GM12878 (cell line): ENCODE measurements at regions not wholly inside any gene's neighbourhood (a gene's known extent, or its start where the extent isn't known, plus 50 kb on each side); places are given as distances from the start of the nearest gene placed in this dataset.

Source experiments
- ATAC-seq: fragments of 200-7000 bp; cut with Tn5 transposase; 3 replicates; pipeline ENCODE4 v1.9.1; 2020; ENCODE audit warnings: mild to moderate bottlenecking, moderate library complexity
- BruUV-seq: library from RNA; stranded (reverse); fragments of 400-500 nt; replicated peaks from 2 replicates; lab custom pipeline; 2021; lab: Mats Ljungman, UMichigan
- CTCF ChIA-PET: fragments of 300-600 bp; sonication (Branson Sonifier 250); formaldehyde crosslinking; extraction: SDS; loops from one replicate; lab custom pipeline; 2021; ENCODE audit warnings: inconsistent platforms; lab: Yijun Ruan, JAX
- POLR2A ChIA-PET: fragments of 350-600 bp; formaldehyde crosslinking; extraction: SDS; loops from one replicate; lab custom pipeline; 2021; ENCODE audit warnings: inconsistent platforms; lab: Charles Lee
- RAD21 ChIA-PET: fragments of 300-600 bp; sonication (Branson Sonifier 250); formaldehyde crosslinking; loops from one replicate; lab custom pipeline; 2023; ENCODE audit warnings: antibody characterized with exemption; ENCODE audit not compliant: unreplicated experiment; lab: Charles Lee
- SMC1A ChIA-PET: fragments of 300-600 bp; sonication (Branson Sonifier 250); formaldehyde crosslinking; loops from one replicate; lab custom pipeline; 2023; ENCODE audit not compliant: unreplicated experiment, uncharacterized antibody; lab: Charles Lee
- DNase-seq: peaks from one replicate; pipeline ENCODE4 v3.0.0-alpha.2; 2011; ENCODE audit warnings: low read depth, low spot score
- FAIRE-seq: peaks from 3 replicates; lab custom pipeline; 2011; peaks lifted over from hg19 to GRCh38; lab: Jason Lieb, UNC
- H2AFZ ChIP-seq: 2 replicates; pipeline ENCODE4 v1.6.0; 2011; ENCODE audit warnings: low read depth, low read length, control low read depth; ENCODE audit not compliant: control insufficient read depth
- H3K27ac ChIP-seq: 2 replicates; pipeline ENCODE4 v1.5.1; 2011; ENCODE audit warnings: control low read depth; ENCODE audit not compliant: control insufficient read depth, insufficient read depth
- H3K27me3 ChIP-seq, 2 experiments: replicated peaks in 1 of 2; 2 replicates each; pipeline versions ENCODE4 v1.6.0 to v1.6.1; 2011; ENCODE audit warnings: low read length in 1 of 2; ENCODE audit not compliant: control insufficient read depth in 2 of 2, insufficient read depth in 2 of 2
- H3K36me3 ChIP-seq, 2 experiments: 2 replicates each; pipeline ENCODE4 v1.5.1; 2011; ENCODE audit warnings: low read length in 1 of 2; ENCODE audit not compliant: control insufficient read depth in 2 of 2, insufficient read depth in 2 of 2
- H3K4me1 ChIP-seq: 2 replicates; pipeline ENCODE4 v1.6.1; 2011; ENCODE audit warnings: mild to moderate bottlenecking, low read length, moderate library complexity, mixed read lengths; ENCODE audit not compliant: control insufficient read depth, insufficient read depth
- H3K4me2 ChIP-seq: 2 replicates; pipeline ENCODE4 v1.6.0; 2011; ENCODE audit warnings: control low read depth; ENCODE audit not compliant: control insufficient read depth, insufficient read depth
- H3K4me3 ChIP-seq: fragments of 200-600 bp; sonication (generic); 2 replicates; pipeline ENCODE4 v1.5.1; 2016
- H3K79me2 ChIP-seq: 2 replicates; pipeline ENCODE4 v1.6.0; 2011; ENCODE audit warnings: low read length; ENCODE audit not compliant: control insufficient read depth, insufficient read depth
- H3K9ac ChIP-seq: 2 replicates; pipeline ENCODE4 v1.8.0; 2011; ENCODE audit warnings: low read length, control low read depth, mixed read lengths; ENCODE audit not compliant: control insufficient read depth, insufficient read depth
- H3K9me3 ChIP-seq: replicated peaks from 3 replicates; pipeline ENCODE4 v1.5.1; 2011; ENCODE audit warnings: mild to moderate bottlenecking, low read length; ENCODE audit not compliant: control insufficient read depth, insufficient read depth
- H4K20me1 ChIP-seq: 2 replicates; pipeline ENCODE4 v1.6.0; 2011; ENCODE audit not compliant: control insufficient read depth, insufficient read depth
- RB1 ChIP-seq: fragments of 450-650 bp; formaldehyde crosslinking; IDR thresholded peaks from 2 replicates; pipeline ENCODE4 v1.6.1; 2017; ENCODE audit warnings: mild to moderate bottlenecking, borderline replicate concordance
- TCF3 ChIP-seq: IDR thresholded peaks from 2 replicates; pipeline ENCODE4 v1.6.1; 2012; ENCODE audit warnings: low read depth, mild to moderate bottlenecking, low read length, borderline replicate concordance; ENCODE audit not compliant: insufficient read depth
- WGBS: methylation state at CpG from one replicate; pipeline ENCODE4 v1.1.6; 2016; ENCODE audit warnings: low lambda C conversion rate; ENCODE audit not compliant: insufficient replicate concordance, insufficient coverage; ENCODE audit errors: missing lambda C conversion rate; 5-methylcytosine and 5-hydroxymethylcytosine counted together
- in situ Hi-C: fragments of 300-500 bp; cut with MboI; formaldehyde crosslinking; loops from 9 replicates; pipeline ENCODE4 v1.14.3; 2018; ENCODE audit warnings: mixed read lengths
- intact Hi-C: fragments of 100-400 bp; cut with micrococcal nuclease; formaldehyde crosslinking; loops from one replicate; pipeline ENCODE4 v1.14.2; 2022; ENCODE audit not compliant: unreplicated experiment
- TF ChIP-seq, protein P1 (sequence below): fragments of 450-650 bp; IDR thresholded peaks from 2 replicates; pipeline ENCODE4 v1.6.1; 2017; ENCODE audit warnings: mild to moderate bottlenecking, low read depth, inconsistent platforms; ENCODE audit not compliant: poor library complexity, severe bottlenecking
- TF ChIP-seq, protein P2 (sequence below): fragments of 450-650 bp; IDR thresholded peaks from 2 replicates; pipeline ENCODE4 v1.6.1; 2016; ENCODE audit warnings: mild to moderate bottlenecking

- intact Hi-C loops, result no loop called here
- FAIRE-seq, result no peak
- CTCF ChIA-PET, result interaction anchor here (0.6 to 2.8 kb wide), 3 partner anchors 11 to 387 kb away, joined by 3 to 13 read pairs (median 3); no protein-coding TSS in a partner anchor
Measured at GRCh38 chr16:85501900-85502299, 111.2 kb upstream of the GSE1 start.

More at GRCh38 chr16:85501900-85502299, 111.2 kb upstream of the GSE1 start:
- POLR2A ChIA-PET, result interaction anchor here (0.7 kb wide), 1 partner anchor 116 kb away, joined by 4 read pairs; no protein-coding TSS in a partner anchor
- SMC1A ChIA-PET, result interaction anchor here (0.7 to 0.9 kb wide), 2 partner anchors 49 to 114 kb away, joined by 3 read pairs; no protein-coding TSS in a partner anchor
- H3K36me3 ChIP-seq, result no peaks in the 10 kb centered on the region
- no peaks in the 10 kb centered on the region for H3K79me2 ChIP-seq
- WGBS, result 52% methylated on average over 11 of the region's 11 CpGs
- DNase-seq, result no peak
- peaks cover 0 to 3% of the 10 kb centered on the region in 2 experiments; a peak in 2 of 4 replicates for H3K27me3 ChIP-seq
- no peaks in the 10 kb centered on the region for H3K4me1 ChIP-seq
- no peak overlapping the region for H3K27ac ChIP-seq
- H3K9ac ChIP-seq, result no peak overlapping the region
- TF ChIP-seq, protein P1, sequence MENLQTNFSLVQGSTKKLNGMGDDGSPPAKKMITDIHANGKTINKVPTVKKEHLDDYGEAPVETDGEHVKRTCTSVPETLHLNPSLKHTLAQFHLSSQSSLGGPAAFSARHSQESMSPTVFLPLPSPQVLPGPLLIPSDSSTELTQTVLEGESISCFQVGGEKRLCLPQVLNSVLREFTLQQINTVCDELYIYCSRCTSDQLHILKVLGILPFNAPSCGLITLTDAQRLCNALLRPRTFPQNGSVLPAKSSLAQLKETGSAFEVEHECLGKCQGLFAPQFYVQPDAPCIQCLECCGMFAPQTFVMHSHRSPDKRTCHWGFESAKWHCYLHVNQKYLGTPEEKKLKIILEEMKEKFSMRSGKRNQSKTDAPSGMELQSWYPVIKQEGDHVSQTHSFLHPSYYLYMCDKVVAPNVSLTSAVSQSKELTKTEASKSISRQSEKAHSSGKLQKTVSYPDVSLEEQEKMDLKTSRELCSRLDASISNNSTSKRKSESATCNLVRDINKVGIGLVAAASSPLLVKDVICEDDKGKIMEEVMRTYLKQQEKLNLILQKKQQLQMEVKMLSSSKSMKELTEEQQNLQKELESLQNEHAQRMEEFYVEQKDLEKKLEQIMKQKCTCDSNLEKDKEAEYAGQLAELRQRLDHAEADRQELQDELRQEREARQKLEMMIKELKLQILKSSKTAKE, result no peak
- TF ChIP-seq, protein P2, sequence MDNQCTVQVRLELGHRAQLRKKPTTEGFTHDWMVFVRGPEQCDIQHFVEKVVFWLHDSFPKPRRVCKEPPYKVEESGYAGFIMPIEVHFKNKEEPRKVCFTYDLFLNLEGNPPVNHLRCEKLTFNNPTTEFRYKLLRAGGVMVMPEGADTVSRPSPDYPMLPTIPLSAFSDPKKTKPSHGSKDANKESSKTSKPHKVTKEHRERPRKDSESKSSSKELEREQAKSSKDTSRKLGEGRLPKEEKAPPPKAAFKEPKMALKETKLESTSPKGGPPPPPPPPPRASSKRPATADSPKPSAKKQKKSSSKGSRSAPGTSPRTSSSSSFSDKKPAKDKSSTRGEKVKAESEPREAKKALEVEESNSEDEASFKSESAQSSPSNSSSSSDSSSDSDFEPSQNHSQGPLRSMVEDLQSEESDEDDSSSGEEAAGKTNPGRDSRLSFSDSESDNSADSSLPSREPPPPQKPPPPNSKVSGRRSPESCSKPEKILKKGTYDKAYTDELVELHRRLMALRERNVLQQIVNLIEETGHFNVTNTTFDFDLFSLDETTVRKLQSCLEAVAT, result no peak
- TF ChIP-seq RB1, result no peak
- no peak for TF ChIP-seq TCF3
- TF ChIP-seq, all 136 proteins: peak for 0
- RAD21 ChIA-PET, result no interaction called here
- no peak overlapping the region for H3K4me3 ChIP-seq
- no peaks in the 10 kb centered on the region for H3K9me3 ChIP-seq
- BruUV-seq, result no TSS peak
- in situ Hi-C loops, result no loop called here
- H3K4me2 ChIP-seq, result no peak overlapping the region
- no peak overlapping the region for H2AFZ ChIP-seq
- no peak for ATAC-seq
- no peaks in the 10 kb centered on the region for H4K20me1 ChIP-seq
